ENCODE measurements at regions not wholly inside any gene's neighbourhood (a gene's known extent, or its start where the extent isn't known, plus 50 kb on each side); places are given as distances from the start of the nearest gene placed in this dataset.
A peak's percentile ranks its signal among the peaks of the same experiment; 100 is the strongest.
"Not testable (repeated sequence)": the region's sequence is repeated elsewhere in the genome, so short reads cannot be mapped to it uniquely, and the experiment has no call there.

DNA sequence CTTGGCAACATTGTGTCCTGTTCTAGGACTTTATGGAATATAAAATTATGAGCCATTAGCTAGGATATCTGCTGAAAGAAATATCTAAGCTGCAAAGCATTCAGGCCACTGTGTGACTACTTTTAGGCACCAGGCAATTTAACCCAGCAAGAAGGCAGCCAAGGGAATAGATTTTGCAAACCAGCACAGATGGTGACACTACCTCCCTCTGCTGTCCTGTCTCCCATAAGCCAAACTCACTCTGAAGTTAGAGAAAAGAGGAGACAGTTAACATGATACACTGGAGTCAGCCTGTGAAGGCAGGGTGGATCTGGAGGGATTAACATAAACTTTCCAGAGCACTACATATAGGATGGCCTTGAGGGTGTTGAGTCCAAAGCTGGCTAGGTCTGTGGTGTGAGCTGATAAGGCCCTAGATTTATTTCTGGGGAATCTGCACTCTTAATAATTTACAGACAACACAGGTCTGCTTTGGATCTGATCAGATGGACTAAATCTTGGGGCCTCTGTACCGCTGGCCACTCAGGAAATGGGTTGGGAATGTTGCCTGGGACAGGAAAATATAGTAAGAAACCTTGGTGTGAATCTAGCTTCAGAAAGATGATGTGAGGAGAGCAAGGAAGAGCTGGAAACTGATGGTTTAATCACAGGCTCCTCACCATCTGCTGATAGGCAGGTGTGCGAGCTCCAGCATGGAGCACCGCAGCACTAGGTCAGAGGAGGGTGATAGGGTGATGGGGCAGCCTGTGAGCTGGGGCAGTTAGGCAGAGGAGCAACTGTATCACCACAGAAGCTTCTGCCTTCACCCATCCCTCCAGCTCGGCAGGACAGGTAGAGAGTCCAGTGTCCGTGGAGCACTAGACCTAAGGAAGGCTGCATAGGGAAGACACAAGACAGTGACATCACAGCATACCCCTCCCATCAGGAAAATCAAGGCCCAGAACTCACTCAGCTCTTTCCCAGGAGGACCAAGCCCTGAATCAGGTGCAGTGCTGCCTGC is 229.9 kb upstream of the PRSS1 start:
- no peak for DNase-seq (ENCODE audit: low read depth)
- TF ChIP-seq, protein P1, sequence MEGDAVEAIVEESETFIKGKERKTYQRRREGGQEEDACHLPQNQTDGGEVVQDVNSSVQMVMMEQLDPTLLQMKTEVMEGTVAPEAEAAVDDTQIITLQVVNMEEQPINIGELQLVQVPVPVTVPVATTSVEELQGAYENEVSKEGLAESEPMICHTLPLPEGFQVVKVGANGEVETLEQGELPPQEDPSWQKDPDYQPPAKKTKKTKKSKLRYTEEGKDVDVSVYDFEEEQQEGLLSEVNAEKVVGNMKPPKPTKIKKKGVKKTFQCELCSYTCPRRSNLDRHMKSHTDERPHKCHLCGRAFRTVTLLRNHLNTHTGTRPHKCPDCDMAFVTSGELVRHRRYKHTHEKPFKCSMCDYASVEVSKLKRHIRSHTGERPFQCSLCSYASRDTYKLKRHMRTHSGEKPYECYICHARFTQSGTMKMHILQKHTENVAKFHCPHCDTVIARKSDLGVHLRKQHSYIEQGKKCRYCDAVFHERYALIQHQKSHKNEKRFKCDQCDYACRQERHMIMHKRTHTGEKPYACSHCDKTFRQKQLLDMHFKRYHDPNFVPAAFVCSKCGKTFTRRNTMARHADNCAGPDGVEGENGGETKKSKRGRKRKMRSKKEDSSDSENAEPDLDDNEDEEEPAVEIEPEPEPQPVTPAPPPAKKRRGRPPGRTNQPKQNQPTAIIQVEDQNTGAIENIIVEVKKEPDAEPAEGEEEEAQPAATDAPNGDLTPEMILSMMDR (IDR thresholded peaks at IDR 0.05; ENCODE audit: insufficient read depth, low read depth, low read length): peak; percentile 16
- no peak overlapping the region for H3K4me3 ChIP-seq (ENCODE audit: low read depth, low read length)

DNA sequence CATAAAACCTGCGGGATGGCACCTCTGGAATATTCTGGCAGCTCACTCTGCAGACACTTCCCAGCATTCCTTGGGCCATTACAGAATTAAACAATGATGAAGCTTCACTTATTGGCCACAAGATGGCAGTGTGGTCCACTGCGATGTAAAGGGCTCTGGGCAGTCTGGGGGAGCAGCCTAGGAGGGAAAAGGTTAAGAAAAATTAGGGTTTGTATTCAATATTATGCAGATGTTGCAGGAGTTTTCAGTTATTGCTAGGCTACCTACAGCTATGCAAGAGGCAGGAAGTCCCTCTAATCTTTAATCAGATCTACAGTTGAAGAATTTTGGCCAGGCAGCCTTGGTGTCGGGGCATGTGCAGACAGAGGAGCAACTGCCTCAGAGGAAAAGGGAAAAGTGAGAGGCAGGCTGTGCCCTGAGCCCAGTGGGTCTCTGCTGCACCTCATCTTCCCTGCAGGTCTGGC is 233.2 kb upstream of the PRSS1 start:
- no peak overlapping the region for H3K4me3 ChIP-seq (ENCODE audit: low read depth, low read length)
- TF ChIP-seq, protein P1 (IDR thresholded peaks at IDR 0.05; ENCODE audit: insufficient read depth, low read depth, low read length): peak; percentile 90
- DNase-seq (ENCODE audit: low read depth): peak; percentile 70

DNA sequence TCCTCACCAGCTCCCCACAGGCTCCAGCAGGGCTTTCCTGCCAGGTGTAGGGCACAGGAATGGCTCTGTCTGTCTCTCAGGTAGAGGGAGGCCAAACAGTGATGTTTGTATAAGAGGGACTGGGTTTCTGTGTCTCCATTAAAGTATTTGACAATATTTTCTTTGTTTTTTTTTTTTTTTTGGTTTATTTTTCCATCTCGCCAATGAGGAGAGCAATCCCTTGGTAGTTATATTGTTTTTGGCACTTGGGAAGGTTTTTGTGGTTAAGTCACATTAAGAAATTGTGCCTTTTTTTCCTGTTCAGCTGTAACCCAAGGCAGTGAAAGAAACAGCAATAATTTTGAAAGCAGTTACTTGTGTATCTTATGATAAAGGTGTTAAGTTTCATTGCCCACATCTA is 234.6 kb upstream of the PRSS1 start:
- not testable (repeated sequence) for H3K4me3 ChIP-seq (ENCODE audit: low read depth, low read length); DNase-seq (ENCODE audit: low read depth)

DNA sequence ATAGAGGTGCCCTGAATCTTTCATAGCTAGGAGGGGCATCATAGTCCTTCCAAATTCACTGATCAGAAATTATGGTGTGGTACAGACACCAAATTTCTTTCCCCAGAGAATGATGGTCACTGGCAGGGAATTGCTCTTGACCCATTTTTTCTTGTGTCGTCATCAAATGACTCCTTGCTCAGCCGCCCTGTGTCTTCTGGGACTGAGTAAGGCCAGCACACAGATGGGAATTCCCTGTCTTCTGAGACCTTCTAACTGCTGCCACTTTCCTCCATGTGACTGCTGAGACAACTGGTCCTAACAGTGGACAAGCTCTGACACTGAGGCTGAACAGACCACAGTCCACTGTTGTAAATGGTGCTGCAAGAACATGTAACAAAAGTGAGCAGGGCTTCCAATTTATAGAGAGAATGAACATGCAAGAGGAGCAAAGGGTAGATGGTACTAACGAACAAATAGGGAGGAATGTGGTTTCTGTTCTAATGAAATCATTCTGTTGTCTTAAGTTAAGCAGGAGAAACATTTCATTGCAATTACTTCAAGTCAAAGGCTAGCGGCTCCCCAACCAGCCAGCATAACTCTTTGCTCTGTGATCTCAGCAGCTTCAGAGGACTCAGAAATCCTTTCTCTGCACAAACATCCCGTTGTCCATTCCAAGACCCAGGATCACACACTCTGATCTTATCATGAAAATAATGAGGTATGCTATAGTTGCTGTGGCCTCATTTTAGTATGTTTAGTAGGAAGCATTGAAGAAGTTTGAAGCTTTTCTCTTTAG is 235.9 kb upstream of the PRSS1 start:
- H3K4me3 ChIP-seq (ENCODE audit: low read depth, low read length): no peak overlapping the region
- DNase-seq (ENCODE audit: low read depth): peak; percentile 14
- TF ChIP-seq, protein P1 (IDR thresholded peaks at IDR 0.05; ENCODE audit: insufficient read depth, low read depth, low read length): no peak

DNA sequence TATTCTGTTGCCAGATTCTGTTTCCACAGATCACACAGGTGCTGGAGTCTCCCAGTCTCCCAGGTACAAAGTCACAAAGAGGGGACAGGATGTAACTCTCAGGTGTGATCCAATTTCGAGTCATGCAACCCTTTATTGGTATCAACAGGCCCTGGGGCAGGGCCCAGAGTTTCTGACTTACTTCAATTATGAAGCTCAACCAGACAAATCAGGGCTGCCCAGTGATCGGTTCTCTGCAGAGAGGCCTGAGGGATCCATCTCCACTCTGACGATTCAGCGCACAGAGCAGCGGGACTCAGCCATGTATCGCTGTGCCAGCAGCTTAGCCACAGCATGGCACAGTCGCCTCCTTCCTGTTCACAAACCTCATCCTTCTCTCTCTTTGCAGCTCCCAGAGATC is 237.5 kb upstream of the PRSS1 start:
- DNase-seq (ENCODE audit: low read depth): no peak
- H3K4me3 ChIP-seq (ENCODE audit: low read depth, low read length): no peak overlapping the region
- TF ChIP-seq, protein P1 (IDR thresholded peaks at IDR 0.05; ENCODE audit: insufficient read depth, low read depth, low read length): no peak

DNA sequence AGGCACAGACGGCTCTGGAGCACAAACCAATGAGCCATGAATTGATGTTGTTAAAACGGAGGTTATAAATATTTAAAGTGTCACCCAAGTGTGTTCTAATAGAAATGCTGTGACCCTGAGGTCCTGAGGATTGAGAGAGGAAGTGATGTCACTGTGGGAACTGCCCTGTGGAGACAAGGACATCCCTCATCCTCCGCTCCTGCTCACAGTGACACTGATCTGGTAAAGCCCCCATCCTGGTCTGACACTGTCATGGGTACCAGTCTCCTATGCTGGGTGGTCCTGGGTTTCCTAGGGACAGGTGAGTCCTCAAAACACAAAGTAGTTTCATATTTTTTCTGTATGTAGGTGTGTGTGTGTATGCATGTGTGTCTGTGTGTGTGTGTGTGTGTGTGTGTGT is 237.9 kb upstream of the PRSS1 start:
- TF ChIP-seq, protein P1 (IDR thresholded peaks at IDR 0.05; ENCODE audit: insufficient read depth, low read depth, low read length): no peak
- H3K4me3 ChIP-seq (ENCODE audit: low read depth, low read length): no peak overlapping the region
- DNase-seq (ENCODE audit: low read depth): no peak

DNA sequence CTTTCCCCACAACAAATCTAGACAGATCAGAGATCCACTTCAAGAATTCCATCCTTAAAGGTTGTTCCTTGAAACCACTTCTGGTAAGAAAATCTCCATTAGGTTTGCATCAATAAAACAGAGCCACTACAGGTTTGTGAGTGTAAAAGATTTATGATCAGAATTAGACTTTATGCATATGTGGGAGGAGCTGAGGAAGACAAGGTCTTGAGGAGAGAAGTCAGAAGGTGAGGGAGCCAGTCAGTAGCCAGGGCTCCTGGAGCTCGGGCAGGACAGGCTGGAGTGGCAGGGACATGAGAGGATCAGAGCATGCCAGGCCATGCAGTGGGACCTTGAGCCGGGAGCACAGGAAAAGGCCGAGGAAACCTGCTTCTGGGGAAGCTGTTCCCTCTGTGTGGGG is 240.0 kb upstream of the PRSS1 start:
- not testable (repeated sequence) for H3K4me3 ChIP-seq (ENCODE audit: low read depth, low read length); DNase-seq (ENCODE audit: low read depth)

Measured in fibroblast of villous mesenchyme (primary cell).